ENCODE measurements at regions not wholly inside any gene's neighbourhood (a gene's known extent, or its start where the extent isn't known, plus 50 kb on each side); places are given as distances from the start of the nearest gene placed in this dataset.
"Not testable (repeated sequence)": the region's sequence is repeated elsewhere in the genome, so short reads cannot be mapped to it uniquely, and the experiment has no call there.

GRCh38 chr3:6287088-6287875, 573.6 kb upstream of the GRM7 start:
- H3K4me3 ChIP-seq = no peak overlapping the region

GRCh38 chr3:6301626-6302025, 559.3 kb upstream of the GRM7 start:
- no peak overlapping the region for H3K4me3 ChIP-seq
- no peaks in the 10 kb centered on the region for H4K20me1 ChIP-seq
- no peak overlapping the region for H3K9ac ChIP-seq
- H3K27ac ChIP-seq = no peak overlapping the region
- H3K36me3 ChIP-seq = no peaks in the 10 kb centered on the region
- H3K4me2 ChIP-seq = no peak overlapping the region
- no peak for TF ChIP-seq Cebpa-rat (IDR thresholded peaks at IDR 0.05)
- peaks cover 6 to 27% (median 19%) of the 10 kb centered on the region in 11 experiments; a peak in 18 of 22 replicates for H3K9me3 ChIP-seq (replicated peaks in 1 of 11)
- no peaks in the 10 kb centered on the region for H3K27me3 ChIP-seq
- no peaks in the 10 kb centered on the region for H3K4me1 ChIP-seq

More at GRCh38 chr3:6287088-6287875, 573.6 kb upstream of the GRM7 start:
- Histone ChIP-seq H3K9me3 (replicated peaks in 1 of 11) (peaks cover 14 to 24% (median 18%) of the 10 kb centered on the region in 11 experiments), H3K4me1 (peaks cover 0 to 32% (median 11%) of the 10 kb centered on the region in 10 experiments; a peak in 14 of 20 replicates), H3K36me3 (no peaks in the 10 kb centered on the region), H3K4me2 (no peak overlapping the region), H3K27me3 (no peaks in the 10 kb centered on the region), H3K9ac (no peak overlapping the region), H3K27ac (no peak overlapping the region), H4K20me1 (no peaks in the 10 kb centered on the region)
- no peak for TF ChIP-seq Cebpa-rat (IDR thresholded peaks at IDR 0.05)

GRCh38 chr3:6315906-6316305, 545.0 kb upstream of the GRM7 start:
- H3K27me3 ChIP-seq = no peaks in the 10 kb centered on the region
- H3K4me2 ChIP-seq = no peak overlapping the region
- no peaks in the 10 kb centered on the region for H3K9me3 ChIP-seq (replicated peaks in 1 of 11)
- no peak overlapping the region for H3K9ac ChIP-seq
- no peaks in the 10 kb centered on the region for H4K20me1 ChIP-seq
- H3K36me3 ChIP-seq = no peaks in the 10 kb centered on the region
- no peak overlapping the region for H3K4me3 ChIP-seq
- H3K4me1 ChIP-seq = no peaks in the 10 kb centered on the region
- H3K27ac ChIP-seq = no peak overlapping the region
- no peak for TF ChIP-seq Cebpa-rat (IDR thresholded peaks at IDR 0.05)

- no peak overlapping the region for H3K9ac ChIP-seq
- H4K20me1 ChIP-seq = no peaks in the 10 kb centered on the region
- TF ChIP-seq Cebpa-rat (IDR thresholded peaks at IDR 0.05) = no peak
- peak overlapping the region in 4 of 11 experiments; percentile 4 to 48 (median 18); a peak in 6 of 22 replicates for H3K4me2 ChIP-seq
- no peaks in the 10 kb centered on the region for H3K9me3 ChIP-seq (replicated peaks in 1 of 11)
- peaks cover 0 to 11% (median 3%) of the 10 kb centered on the region in 10 experiments; a peak in 7 of 20 replicates for H3K4me1 ChIP-seq
- H3K36me3 ChIP-seq = no peaks in the 10 kb centered on the region
- H3K4me3 ChIP-seq = no peak overlapping the region
- no peaks in the 10 kb centered on the region for H3K27me3 ChIP-seq
- no peak overlapping the region for H3K27ac ChIP-seq
Measured at GRCh38 chr3:6321999-6322398, 538.9 kb upstream of the GRM7 start.

GRCh38 chr3:6326771-6327170, 534.1 kb upstream of the GRM7 start:
- peaks cover 0 to 10% (median 3%) of the 10 kb centered on the region in 10 experiments; a peak in 7 of 20 replicates for H3K4me1 ChIP-seq
- no peaks in the 10 kb centered on the region for H3K27me3 ChIP-seq
- H3K4me3 ChIP-seq = no peak overlapping the region
- no peak for TF ChIP-seq Cebpa-rat (IDR thresholded peaks at IDR 0.05)
- no peak overlapping the region for H3K27ac ChIP-seq
- no peaks in the 10 kb centered on the region for H3K36me3 ChIP-seq
- H3K4me2 ChIP-seq = no peak overlapping the region
- H4K20me1 ChIP-seq = no peaks in the 10 kb centered on the region
- no peak overlapping the region for H3K9ac ChIP-seq
- H3K9me3 ChIP-seq (replicated peaks in 1 of 11) = no peaks in the 10 kb centered on the region

GRCh38 chr3:6340980-6341325, 520.0 kb upstream of the GRM7 start:
- not testable (repeated sequence) for H3K4me2 ChIP-seq, H3K4me3 ChIP-seq, H3K4me1 ChIP-seq, H4K20me1 ChIP-seq, H3K27me3 ChIP-seq, H3K36me3 ChIP-seq, H3K27ac ChIP-seq, H3K9ac ChIP-seq
- peaks cover 0 to 15% (median 9%) of the 10 kb centered on the region in 11 experiments; a peak in 13 of 22 replicates for H3K9me3 ChIP-seq (replicated peaks in 1 of 11)

GRCh38 chr3:6351752-6352151, 509.2 kb upstream of the GRM7 start:
- H3K9ac ChIP-seq = no peak overlapping the region
- no peaks in the 10 kb centered on the region for H4K20me1 ChIP-seq
- no peaks in the 10 kb centered on the region for H3K27me3 ChIP-seq
- H3K36me3 ChIP-seq = no peaks in the 10 kb centered on the region
- H3K9me3 ChIP-seq (replicated peaks in 1 of 11) = no peaks in the 10 kb centered on the region
- no peak overlapping the region for H3K4me3 ChIP-seq
- TF ChIP-seq Cebpa-rat (IDR thresholded peaks at IDR 0.05) = no peak
- H3K4me1 ChIP-seq = no peaks in the 10 kb centered on the region
- H3K27ac ChIP-seq = no peak overlapping the region
- H3K4me2 ChIP-seq = no peak overlapping the region

GRCh38 chr3:6354653-6355052, 506.3 kb upstream of the GRM7 start:
- no peak overlapping the region for H3K27ac ChIP-seq
- no peak for TF ChIP-seq Cebpa-rat (IDR thresholded peaks at IDR 0.05)
- H3K9me3 ChIP-seq (replicated peaks in 1 of 11) = no peaks in the 10 kb centered on the region
- H3K36me3 ChIP-seq = no peaks in the 10 kb centered on the region
- H3K4me3 ChIP-seq = no peak overlapping the region
- H4K20me1 ChIP-seq = no peaks in the 10 kb centered on the region
- H3K9ac ChIP-seq = no peak overlapping the region
- no peaks in the 10 kb centered on the region for H3K4me1 ChIP-seq
- H3K4me2 ChIP-seq = no peak overlapping the region
- no peaks in the 10 kb centered on the region for H3K27me3 ChIP-seq

GRCh38 chr3:6362406-6362805, 498.5 kb upstream of the GRM7 start:
- H3K4me2 ChIP-seq = no peak overlapping the region
- TF ChIP-seq Cebpa-rat (IDR thresholded peaks at IDR 0.05) = no peak
- H3K4me1 ChIP-seq = no peaks in the 10 kb centered on the region
- H3K27ac ChIP-seq = no peak overlapping the region
- H3K36me3 ChIP-seq = no peaks in the 10 kb centered on the region
- no peaks in the 10 kb centered on the region for H4K20me1 ChIP-seq
- no peak overlapping the region for H3K9ac ChIP-seq
- no peaks in the 10 kb centered on the region for H3K27me3 ChIP-seq
- no peak overlapping the region for H3K4me3 ChIP-seq
- peaks cover 0 to 8% (median 5%) of the 10 kb centered on the region in 11 experiments; a peak in 8 of 22 replicates for H3K9me3 ChIP-seq (replicated peaks in 1 of 11)

GRCh38 chr3:6367171-6367570, 493.7 kb upstream of the GRM7 start:
- no peaks in the 10 kb centered on the region for H3K36me3 ChIP-seq
- H4K20me1 ChIP-seq = no peaks in the 10 kb centered on the region
- H3K27me3 ChIP-seq = no peaks in the 10 kb centered on the region
- H3K4me2 ChIP-seq = no peak overlapping the region
- H3K9ac ChIP-seq = no peak overlapping the region
- H3K27ac ChIP-seq = no peak overlapping the region
- no peaks in the 10 kb centered on the region for H3K4me1 ChIP-seq
- TF ChIP-seq Cebpa-rat (IDR thresholded peaks at IDR 0.05) = no peak
- peaks cover 0 to 8% (median 5%) of the 10 kb centered on the region in 11 experiments; a peak in 8 of 22 replicates for H3K9me3 ChIP-seq (replicated peaks in 1 of 11)
- H3K4me3 ChIP-seq = no peak overlapping the region

All from BLaER1 treated with 17β-estradiol and CSF1 and Interleukin-3, amounts not matched to agents 10 nM and 100 nM (cell line).